HG03103 (cell line): ENCODE measurements at regions not wholly inside any gene's neighbourhood (a gene's known extent, or its start where the extent isn't known, plus 50 kb on each side); places are given as distances from the start of the nearest gene placed in this dataset.

ENCODE experiments used
- ATAC-seq: cut with Tn5 transposase; IDR thresholded peaks from one replicate; pipeline ENCODE4 v1.9.1; 2021; ENCODE audit warnings: low read depth; ENCODE audit not compliant: unreplicated experiment

GRCh38 chr2:217538719-217539118 is 464.1 kb downstream of the TNS1 start:
- no peak for ATAC-seq

- no peak for ATAC-seq
Observed at GRCh38 chr2:217535957-217536708, 466.7 kb downstream of the TNS1 start.

- no peak for ATAC-seq
Observed at GRCh38 chr2:217530392-217531090, 472.3 kb downstream of the TNS1 start.

- ATAC-seq = no peak
Observed at GRCh38 chr2:217529271-217529670, 473.5 kb downstream of the TNS1 start.

GRCh38 chr2:217527590-217528202 is 475.1 kb downstream of the TNS1 start:
- no peak for ATAC-seq

- ATAC-seq = no peak
Observed at GRCh38 chr2:217525076-217525475, 477.7 kb downstream of the TNS1 start.

- ATAC-seq = no peak
Observed at GRCh38 chr2:217523286-217523685, 479.5 kb downstream of the TNS1 start.

GRCh38 chr2:217521820-217522219 is 481.0 kb downstream of the TNS1 start:
- no peak for ATAC-seq

GRCh38 chr2:217520356-217521010 is 482.3 kb downstream of the TNS1 start:
- ATAC-seq = no peak

- ATAC-seq = no peak
Observed at GRCh38 chr2:217517402-217517801, 485.4 kb downstream of the TNS1 start.

GRCh38 chr2:217515615-217516309 is 487.0 kb downstream of the TNS1 start:
- no peak for ATAC-seq

GRCh38 chr2:217513258-217513657 is 489.5 kb downstream of the TNS1 start:
- ATAC-seq = no peak

- no peak for ATAC-seq
Observed at GRCh38 chr2:217512728-217513127, 490.1 kb downstream of the TNS1 start.

- ATAC-seq = no peak
Observed at GRCh38 chr2:217512259-217512658, 490.5 kb downstream of the TNS1 start.

- no peak for ATAC-seq
Observed at GRCh38 chr2:217511850-217512249, 490.9 kb downstream of the TNS1 start.

- ATAC-seq = no peak
Observed at GRCh38 chr2:217510771-217511291, 492.0 kb downstream of the TNS1 start.

GRCh38 chr2:217505303-217505702 is 497.5 kb downstream of the TNS1 start:
- ATAC-seq = no peak

GRCh38 chr2:217501887-217502286 is 500.9 kb downstream of the TNS1 start:
- no peak for ATAC-seq

GRCh38 chr2:217497843-217498377 is 504.9 kb downstream of the TNS1 start:
- ATAC-seq = no peak

GRCh38 chr2:217494557-217494956 is 508.2 kb downstream of the TNS1 start:
- ATAC-seq = no peak
